ENCODE measurements at regions not wholly inside any gene's neighbourhood (a gene's known extent, or its start where the extent isn't known, plus 50 kb on each side); places are given as distances from the start of the nearest gene placed in this dataset.

- DNase-seq (ENCODE audit: low read depth) = no peak
- TF ChIP-seq CTCF (conservative IDR thresholded peaks at IDR 0.05; ENCODE audit: low read length) = no peak
- no peak overlapping the region for H3K4me3 ChIP-seq (ENCODE audit: low read length)
Observed at GRCh38 chr15:58344213-58345070, 87.3 kb upstream of the LIPC start.

GRCh38 chr15:58346361-58346760, 85.4 kb upstream of the LIPC start:
- H3K4me3 ChIP-seq (ENCODE audit: low read length) = no peak overlapping the region
- peak; percentile 94 for DNase-seq (ENCODE audit: low read depth)
- TF ChIP-seq CTCF (conservative IDR thresholded peaks at IDR 0.05; ENCODE audit: low read length) = no peak

- DNase-seq (ENCODE audit: low read depth) = no peak
- TF ChIP-seq CTCF (conservative IDR thresholded peaks at IDR 0.05; ENCODE audit: low read length) = no peak
- no peak overlapping the region for H3K4me3 ChIP-seq (ENCODE audit: low read length)
Observed at GRCh38 chr15:58348095-58348812, 83.5 kb upstream of the LIPC start.

- no peak for TF ChIP-seq CTCF (conservative IDR thresholded peaks at IDR 0.05; ENCODE audit: low read length)
- H3K4me3 ChIP-seq (ENCODE audit: low read length) = no peak overlapping the region
- DNase-seq (ENCODE audit: low read depth) = no peak
Observed at GRCh38 chr15:58352026-58352929, 79.5 kb upstream of the LIPC start.

- no peak for DNase-seq (ENCODE audit: low read depth)
- H3K4me3 ChIP-seq (ENCODE audit: low read length) = no peak overlapping the region
- TF ChIP-seq CTCF (conservative IDR thresholded peaks at IDR 0.05; ENCODE audit: low read length) = no peak
Observed at GRCh38 chr15:58355382-58355971, 76.3 kb upstream of the LIPC start.

- TF ChIP-seq CTCF (conservative IDR thresholded peaks at IDR 0.05; ENCODE audit: low read length) = no peak
- H3K4me3 ChIP-seq (ENCODE audit: low read length) = no peak overlapping the region
- no peak for DNase-seq (ENCODE audit: low read depth)
Observed at GRCh38 chr15:58355973-58356372, 75.8 kb upstream of the LIPC start.

Data from AG10803 (cell line).